ENCODE measurements at regions not wholly inside any gene's neighbourhood (a gene's known extent, or its start where the extent isn't known, plus 50 kb on each side); places are given as distances from the start of the nearest gene placed in this dataset.
"Not testable (repeated sequence)": the region's sequence is repeated elsewhere in the genome, so short reads cannot be mapped to it uniquely, and the experiment has no call there.

GRCh38 chr2:160592993-160593392 lies 99.4 kb upstream of the RBMS1 start:
- H3K9me3 Mint-ChIP-seq, result no peaks in the 10 kb centered on the region
- H3K27ac Mint-ChIP-seq (ENCODE audit: low read depth), result no peak overlapping the region
- DNase-seq (ENCODE audit: low spot score in 2 of 2), result no peak
- H3K4me3 Mint-ChIP-seq, result no peak overlapping the region
- no peak for ATAC-seq (replicated peaks; ENCODE audit: extremely low read depth, poor library complexity, severe bottlenecking)
- H3K4me1 Mint-ChIP-seq, result peaks cover 9% of the 10 kb centered on the region
- H3K27me3 Mint-ChIP-seq, result peaks cover 9% of the 10 kb centered on the region
- peaks cover 5% of the 10 kb centered on the region for H3K36me3 Mint-ChIP-seq (ENCODE audit: insufficient read depth)

DNA sequence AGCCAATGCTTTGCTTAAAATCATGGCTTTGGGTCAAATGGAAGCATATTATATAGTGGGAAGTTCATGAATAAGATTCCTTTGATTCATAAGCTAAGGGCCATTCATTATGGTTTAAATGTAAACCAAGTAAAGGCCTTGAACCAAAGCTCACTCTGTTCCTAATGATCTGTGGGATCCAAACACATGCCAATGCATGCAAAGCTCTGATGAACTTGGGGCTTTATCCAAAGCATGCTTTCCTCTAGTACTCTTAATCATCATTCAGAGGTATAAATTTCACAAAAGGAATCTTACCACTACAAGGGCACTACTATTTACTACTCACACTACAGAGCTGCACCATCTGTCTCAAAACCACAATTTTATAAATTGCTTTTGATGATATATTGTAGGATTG lies 102.8 kb upstream of the RBMS1 start:
- no peak overlapping the region for H3K27ac Mint-ChIP-seq (ENCODE audit: low read depth)
- peaks cover 3% of the 10 kb centered on the region for H3K4me1 Mint-ChIP-seq
- no peak for ATAC-seq (replicated peaks; ENCODE audit: extremely low read depth, poor library complexity, severe bottlenecking)
- DNase-seq (ENCODE audit: low spot score in 2 of 2), result no peak
- no peaks in the 10 kb centered on the region for H3K36me3 Mint-ChIP-seq (ENCODE audit: insufficient read depth)
- H3K27me3 Mint-ChIP-seq, result peaks cover 9% of the 10 kb centered on the region
- no peaks in the 10 kb centered on the region for H3K9me3 Mint-ChIP-seq
- H3K4me3 Mint-ChIP-seq, result no peak overlapping the region

GRCh38 chr2:160600437-160600836 lies 106.8 kb upstream of the RBMS1 start:
- H3K36me3 Mint-ChIP-seq (ENCODE audit: insufficient read depth); H3K27me3 Mint-ChIP-seq; H3K4me1 Mint-ChIP-seq; ATAC-seq (replicated peaks; ENCODE audit: extremely low read depth, poor library complexity, severe bottlenecking); H3K27ac Mint-ChIP-seq (ENCODE audit: low read depth); H3K9me3 Mint-ChIP-seq; DNase-seq (ENCODE audit: low spot score in 2 of 2); H3K4me3 Mint-ChIP-seq: not testable (repeated sequence)

- H3K27me3 Mint-ChIP-seq, result peaks cover 5% of the 10 kb centered on the region
- no peaks in the 10 kb centered on the region for H3K36me3 Mint-ChIP-seq (ENCODE audit: insufficient read depth)
- H3K27ac Mint-ChIP-seq (ENCODE audit: low read depth), result no peak overlapping the region
- H3K4me1 Mint-ChIP-seq, result no peaks in the 10 kb centered on the region
- DNase-seq (ENCODE audit: low spot score in 2 of 2), result no peak
- H3K4me3 Mint-ChIP-seq, result no peak overlapping the region
- H3K9me3 Mint-ChIP-seq, result no peaks in the 10 kb centered on the region
- ATAC-seq (replicated peaks; ENCODE audit: extremely low read depth, poor library complexity, severe bottlenecking), result no peak
Measured at GRCh38 chr2:160602073-160602472, 108.5 kb upstream of the RBMS1 start.

- no peaks in the 10 kb centered on the region for H3K36me3 Mint-ChIP-seq (ENCODE audit: insufficient read depth)
- DNase-seq (ENCODE audit: low spot score in 2 of 2) (no peak), ATAC-seq (replicated peaks; ENCODE audit: extremely low read depth, poor library complexity, severe bottlenecking) (no peak)
- no peaks in the 10 kb centered on the region for H3K4me1 Mint-ChIP-seq
- H3K4me3 Mint-ChIP-seq, result no peak overlapping the region
- H3K27ac Mint-ChIP-seq (ENCODE audit: low read depth), result no peak overlapping the region
- H3K27me3 Mint-ChIP-seq, result no peaks in the 10 kb centered on the region
- no peaks in the 10 kb centered on the region for H3K9me3 Mint-ChIP-seq
Measured at GRCh38 chr2:160603771-160604510, 110.3 kb upstream of the RBMS1 start.

GRCh38 chr2:160606341-160606740 lies 112.7 kb upstream of the RBMS1 start:
- no peak for ATAC-seq (replicated peaks; ENCODE audit: extremely low read depth, poor library complexity, severe bottlenecking)
- no peak for DNase-seq (ENCODE audit: low spot score in 2 of 2)
- Mint-ChIP-seq H3K27me3 (peaks cover 19% of the 10 kb centered on the region), H3K27ac (ENCODE audit: low read depth) (no peak overlapping the region), H3K4me3 (no peak overlapping the region), H3K4me1 (no peaks in the 10 kb centered on the region), H3K36me3 (ENCODE audit: insufficient read depth) (no peaks in the 10 kb centered on the region), H3K9me3 (no peaks in the 10 kb centered on the region)

DNA sequence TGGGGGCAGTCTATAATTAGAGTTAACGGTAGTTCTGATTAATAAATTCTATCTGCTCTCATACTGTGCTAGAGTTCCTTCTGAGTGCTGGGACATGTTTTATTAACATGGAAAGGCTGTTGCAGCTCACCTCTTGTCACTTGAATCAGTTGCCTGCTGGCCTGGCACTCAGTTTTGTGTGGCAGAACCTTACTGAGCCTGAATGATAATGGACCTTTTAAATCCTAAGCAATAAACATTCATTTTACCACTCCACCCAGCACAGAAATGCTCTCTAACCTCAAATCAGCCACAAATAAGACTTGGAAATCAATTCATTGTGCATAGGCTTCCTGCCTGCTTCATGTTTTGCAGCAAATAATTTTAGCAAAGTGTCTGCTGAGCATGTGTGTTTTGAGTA lies 115.0 kb upstream of the RBMS1 start:
- Mint-ChIP-seq H3K27ac (ENCODE audit: low read depth) (no peak overlapping the region), H3K27me3 (peaks cover 38% of the 10 kb centered on the region), H3K36me3 (ENCODE audit: insufficient read depth) (no peaks in the 10 kb centered on the region), H3K4me1 (no peaks in the 10 kb centered on the region), H3K4me3 (no peak overlapping the region), H3K9me3 (no peaks in the 10 kb centered on the region)
- ATAC-seq (replicated peaks; ENCODE audit: extremely low read depth, poor library complexity, severe bottlenecking), result no peak
- no peak for DNase-seq (ENCODE audit: low spot score in 2 of 2)

DNA sequence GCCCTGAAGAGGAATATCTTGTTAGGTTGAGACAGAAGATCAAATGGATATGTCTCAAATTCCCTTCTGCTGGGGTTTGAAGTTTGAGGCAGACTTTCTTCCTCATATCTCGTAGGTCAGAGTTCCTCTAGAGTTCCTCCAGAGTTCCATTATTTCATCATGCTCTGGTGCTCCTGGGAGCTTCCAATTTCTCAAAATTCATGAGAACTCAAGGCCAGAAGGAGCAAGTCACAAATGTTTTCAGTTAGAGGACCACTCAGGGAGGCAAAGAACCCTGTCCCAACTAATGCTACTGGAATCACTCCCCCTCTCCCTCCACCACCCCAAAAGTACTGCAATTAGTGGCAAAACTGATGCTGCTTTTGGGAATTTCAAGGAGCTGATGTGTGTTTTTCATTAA lies 115.7 kb upstream of the RBMS1 start:
- Mint-ChIP-seq H3K27ac (ENCODE audit: low read depth) (no peak overlapping the region), H3K27me3 (peaks cover 45% of the 10 kb centered on the region), H3K36me3 (ENCODE audit: insufficient read depth) (no peaks in the 10 kb centered on the region), H3K4me3 (no peak overlapping the region), H3K9me3 (no peaks in the 10 kb centered on the region), H3K4me1 (no peaks in the 10 kb centered on the region)
- DNase-seq (ENCODE audit: low spot score in 2 of 2) (no peak), ATAC-seq (replicated peaks; ENCODE audit: extremely low read depth, poor library complexity, severe bottlenecking) (no peak)

DNA sequence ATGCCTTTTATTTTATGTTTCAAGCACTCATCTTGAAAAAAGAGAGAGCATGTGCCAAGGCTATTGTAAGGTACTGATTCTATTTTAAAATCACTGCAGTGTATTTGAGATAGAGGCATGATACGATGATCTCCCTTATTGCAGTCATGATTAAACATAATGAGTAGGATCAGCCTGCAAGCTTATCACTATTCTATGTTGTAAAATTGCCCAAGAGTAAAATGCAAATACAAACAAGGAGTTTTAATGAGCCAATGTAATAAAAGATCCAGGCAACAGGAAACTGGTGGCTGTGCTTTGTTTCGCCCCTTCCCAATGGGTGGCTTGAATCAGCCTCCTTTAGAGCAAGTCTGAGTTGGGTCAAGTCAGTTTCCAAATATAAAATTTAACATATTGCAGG lies 116.4 kb upstream of the RBMS1 start:
- Mint-ChIP-seq H3K27me3 (peaks cover 52% of the 10 kb centered on the region), H3K36me3 (ENCODE audit: insufficient read depth) (no peaks in the 10 kb centered on the region), H3K4me3 (no peak overlapping the region)

DNA sequence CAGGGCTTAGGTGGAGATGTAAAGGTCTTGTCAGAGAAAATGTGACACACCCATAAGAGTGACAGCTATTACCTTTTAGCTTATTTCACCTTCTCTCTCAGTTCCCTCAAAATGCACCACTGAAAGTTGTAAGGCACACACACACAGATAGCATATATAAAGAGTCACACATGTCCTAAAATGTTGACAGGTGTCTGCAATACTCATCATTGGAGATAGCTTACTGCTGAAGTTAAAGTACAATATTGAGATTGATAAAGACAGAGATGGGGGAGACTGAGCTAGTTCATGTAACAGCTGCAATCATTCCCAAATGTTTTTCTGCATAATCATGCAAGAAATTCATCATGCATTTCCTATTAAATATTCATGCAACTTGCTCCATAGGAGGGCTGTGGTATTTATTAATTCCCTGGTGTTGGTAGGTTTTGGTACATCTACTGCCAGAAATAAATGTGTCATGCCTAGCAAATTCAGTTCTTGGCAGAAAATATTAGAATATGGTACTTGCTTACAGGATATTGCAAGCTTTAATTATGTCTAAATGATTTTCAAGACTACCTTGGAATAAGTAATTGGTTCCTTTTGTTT lies 118.8 kb upstream of the RBMS1 start:
- no peak overlapping the region for H3K4me3 Mint-ChIP-seq
- H3K9me3 Mint-ChIP-seq, result peaks cover 6% of the 10 kb centered on the region
- no peak overlapping the region for H3K27ac Mint-ChIP-seq (ENCODE audit: low read depth)
- no peaks in the 10 kb centered on the region for H3K4me1 Mint-ChIP-seq
- H3K36me3 Mint-ChIP-seq (ENCODE audit: insufficient read depth), result no peaks in the 10 kb centered on the region
- peaks cover 73% of the 10 kb centered on the region for H3K27me3 Mint-ChIP-seq
- DNase-seq (ENCODE audit: low spot score in 2 of 2), result no peak
- ATAC-seq (replicated peaks; ENCODE audit: extremely low read depth, poor library complexity, severe bottlenecking), result no peak

More for the DNA sequence above, 116.4 kb upstream of the RBMS1 start:
- H3K27ac Mint-ChIP-seq (ENCODE audit: low read depth), result no peak overlapping the region
- ATAC-seq (replicated peaks; ENCODE audit: extremely low read depth, poor library complexity, severe bottlenecking), result no peak
- no peak for DNase-seq (ENCODE audit: low spot score in 2 of 2)
- H3K9me3 Mint-ChIP-seq, result no peaks in the 10 kb centered on the region
- H3K4me1 Mint-ChIP-seq, result no peaks in the 10 kb centered on the region

GRCh38 chr2:160613466-160614153 lies 120.0 kb upstream of the RBMS1 start:
- H3K4me3 Mint-ChIP-seq, result no peak overlapping the region
- H3K9me3 Mint-ChIP-seq, result peaks cover 6% of the 10 kb centered on the region
- DNase-seq (ENCODE audit: low spot score in 2 of 2) (no peak), ATAC-seq (replicated peaks; ENCODE audit: extremely low read depth, poor library complexity, severe bottlenecking) (no peak)
- no peaks in the 10 kb centered on the region for H3K4me1 Mint-ChIP-seq
- no peak overlapping the region for H3K27ac Mint-ChIP-seq (ENCODE audit: low read depth)
- H3K27me3 Mint-ChIP-seq, result peaks cover 73% of the 10 kb centered on the region
- H3K36me3 Mint-ChIP-seq (ENCODE audit: insufficient read depth), result no peaks in the 10 kb centered on the region

GRCh38 chr2:160614391-160614790 lies 120.8 kb upstream of the RBMS1 start:
- no peak overlapping the region for H3K27ac Mint-ChIP-seq (ENCODE audit: low read depth)
- no peak overlapping the region for H3K4me3 Mint-ChIP-seq
- ATAC-seq (replicated peaks; ENCODE audit: extremely low read depth, poor library complexity, severe bottlenecking), result no peak
- no peaks in the 10 kb centered on the region for H3K36me3 Mint-ChIP-seq (ENCODE audit: insufficient read depth)
- H3K27me3 Mint-ChIP-seq, result peaks cover 73% of the 10 kb centered on the region
- DNase-seq (ENCODE audit: low spot score in 2 of 2), result no peak
- H3K9me3 Mint-ChIP-seq, result peaks cover 6% of the 10 kb centered on the region
- no peaks in the 10 kb centered on the region for H3K4me1 Mint-ChIP-seq

GRCh38 chr2:160615706-160616105 lies 122.1 kb upstream of the RBMS1 start:
- Mint-ChIP-seq H3K36me3 (ENCODE audit: insufficient read depth) (no peaks in the 10 kb centered on the region), H3K27me3 (peaks cover 61% of the 10 kb centered on the region), H3K9me3 (peaks cover 6% of the 10 kb centered on the region), H3K4me1 (no peaks in the 10 kb centered on the region), H3K27ac (ENCODE audit: low read depth) (no peak overlapping the region), H3K4me3 (no peak overlapping the region)
- ATAC-seq (replicated peaks; ENCODE audit: extremely low read depth, poor library complexity, severe bottlenecking) (no peak), DNase-seq (ENCODE audit: low spot score in 2 of 2) (no peak)
